HCT116 (cell line): ENCODE measurements at regions not wholly inside any gene's neighbourhood (a gene's known extent, or its start where the extent isn't known, plus 50 kb on each side); places are given as distances from the start of the nearest gene placed in this dataset.
"Not testable (repeated sequence)": the region's sequence is repeated elsewhere in the genome, so short reads cannot be mapped to it uniquely, and the experiment has no call there.

Experiments
- ATAC-seq: fragments of 200-7000 bp; cut with Tn5 transposase; 2 replicates; pipeline ENCODE4 v1.9.1; 2020; ENCODE audit warnings: mild to moderate bottlenecking, moderate library complexity
- BruUV-seq: library from RNA; stranded (reverse); fragments of 400-500 nt; replicated peaks from 2 replicates; lab custom pipeline; 2021; lab: Mats Ljungman, UMichigan
- CTCF ChIA-PET: fragments of 300-600 bp; sonication (Branson Sonifier 250); formaldehyde crosslinking; loops from one replicate; lab custom pipeline; 2021; ENCODE audit warnings: antibody characterized with exemption; lab: Charles Lee
- POLR2A ChIA-PET: fragments of 300-600, 350-600 bp; sonication (Branson Sonifier 250); formaldehyde crosslinking; loops from one replicate; lab custom pipeline; 2021; ENCODE audit warnings: antibody characterized with exemption; lab: Charles Lee
- RAD21 ChIA-PET, 2 experiments: fragments of 300-600 bp; sonication (Branson Sonifier 250); formaldehyde crosslinking; loops; one replicate each; lab custom pipeline; 2023; ENCODE audit warnings: low total read pairs in 2 of 2; ENCODE audit not compliant: uncharacterized antibody in 2 of 2, unreplicated experiment in 2 of 2, low non-redundant PET in 1 of 2; lab: Charles Lee
- DNase-seq: peaks from one replicate; pipeline ENCODE4 v3.0.0-alpha.2; 2010; ENCODE audit warnings: low read depth, low spot score
- H2AFZ ChIP-seq: fragments of 200-600 bp; shearing (Covaris generic), sonication (generic); 2 replicates; pipeline ENCODE4 v1.6.1; 2017; ENCODE audit warnings: low read depth, mixed run types, mixed read lengths, antibody characterized with exemption, low read length; ENCODE audit not compliant: poor library complexity, severe bottlenecking
- H3K27ac ChIP-seq: 2 replicates; pipeline ENCODE4 v1.5.1; 2012; ENCODE audit warnings: low read depth, low read length
- H3K27me3 ChIP-seq: fragments of 200-600 bp; sonication (generic); 2 replicates; pipeline ENCODE4 v1.6.1; 2016; ENCODE audit warnings: mixed run types, low read length, mixed read lengths; ENCODE audit not compliant: insufficient read depth
- H3K36me3 ChIP-seq, 2 experiments: fragments of 200-500 bp in 1 of 2; fragments of 200-600 bp in 1 of 2; sonication (Bioruptor generic) in 1 of 2; sonication (generic) in 1 of 2; 2 replicates each; pipeline versions ENCODE4 v1.5.1 to v1.6.1; 2014 to 2016; ENCODE audit warnings: low read length in 2 of 2, inconsistent platforms in 1 of 2, mixed read lengths in 1 of 2, mixed run types in 1 of 2; ENCODE audit not compliant: insufficient read depth in 2 of 2, control insufficient read depth in 1 of 2
- H3K4me1 ChIP-seq, 2 experiments: fragments of 200-600 bp in 1 of 2; sonication (generic) in 1 of 2; 2 replicates each; pipeline versions ENCODE4 v1.5.1 to v1.6.1; 2012 to 2017; ENCODE audit warnings: low read length in 2 of 2, inconsistent platforms in 1 of 2, mild to moderate bottlenecking in 1 of 2, mixed read lengths in 1 of 2, mixed run types in 1 of 2, moderate library complexity in 1 of 2; ENCODE audit not compliant: insufficient read depth in 2 of 2, control insufficient read depth in 1 of 2
- H3K4me2 ChIP-seq: fragments of 200-600 bp; sonication (generic); 2 replicates; pipeline ENCODE4 v1.6.1; 2017; ENCODE audit warnings: mixed run types, low read length, mixed read lengths
- H3K4me3 ChIP-seq, 2 experiments: fragments of 200-600 bp in 1 of 2; sonication (generic) in 1 of 2; replicated peaks in 1 of 2; 2 replicates each; pipeline ENCODE4 v1.5.1; 2011 to 2016; ENCODE audit warnings: low read length in 2 of 2, control low read depth in 1 of 2, low read depth in 1 of 2, mild to moderate bottlenecking in 1 of 2, mixed read lengths in 1 of 2, mixed run types in 1 of 2
- H3K79me2 ChIP-seq: fragments of 200-600 bp; sonication (generic); 2 replicates; pipeline ENCODE4 v1.6.1; 2017; ENCODE audit warnings: mild to moderate bottlenecking, mixed run types, low read length, moderate library complexity, mixed read lengths; ENCODE audit not compliant: insufficient read depth
- H3K9ac ChIP-seq: fragments of 200-600 bp; sonication (generic); 2 replicates; pipeline ENCODE4 v1.6.1; 2016; ENCODE audit warnings: low read length, mixed read lengths
- H3K9me2 ChIP-seq: fragments of 200-600 bp; sonication (generic), shearing (Covaris generic); 2 replicates; pipeline ENCODE4 v1.6.1; 2017; ENCODE audit warnings: mixed run types, mild to moderate bottlenecking, moderate library complexity; ENCODE audit not compliant: insufficient read depth
- H3K9me3 ChIP-seq, 2 experiments: fragments of 200-500 bp in 1 of 2; fragments of 200-600 bp in 1 of 2; sonication (Bioruptor generic) in 1 of 2; sonication (generic) in 1 of 2; 2 replicates each; pipeline ENCODE4 v1.6.1; 2014 to 2017; ENCODE audit warnings: low read length in 2 of 2, mixed read lengths in 2 of 2, inconsistent platforms in 1 of 2, low read depth in 1 of 2, mild to moderate bottlenecking in 1 of 2, mixed run types in 1 of 2, moderate library complexity in 1 of 2; ENCODE audit not compliant: control insufficient read depth in 1 of 2, insufficient read depth in 1 of 2
- H4K20me1 ChIP-seq: fragments of 200-600 bp; sonication (generic), shearing (Covaris generic); 2 replicates; pipeline ENCODE4 v1.6.1; 2017; ENCODE audit warnings: mixed run types, mild to moderate bottlenecking, moderate library complexity; ENCODE audit not compliant: insufficient read depth
- ATF3 ChIP-seq: IDR thresholded peaks from 2 replicates; pipeline ENCODE4 v1.6.1; 2012
- CEBPB ChIP-seq: IDR thresholded peaks from 2 replicates; pipeline ENCODE4 v1.6.1; 2012; ENCODE audit warnings: low read depth
- CTCF ChIP-seq, 3 experiments: fragments of 200-600 bp in 1 of 3; sonication (generic) in 1 of 3; IDR thresholded peaks in 2 of 3; conservative IDR thresholded peaks in 1 of 3; 2 replicates each; pipeline ENCODE4 v1.5.1; 2012 to 2017; ENCODE audit warnings: low read depth in 2 of 3, low read length in 2 of 3, antibody characterized with exemption in 1 of 3, borderline replicate concordance in 1 of 3, control low read depth in 1 of 3, mild to moderate bottlenecking in 1 of 3, mixed read lengths in 1 of 3, mixed run types in 1 of 3, moderate library complexity in 1 of 3; ENCODE audit not compliant: insufficient read depth in 1 of 3
- EGR1 ChIP-seq: IDR thresholded peaks from 2 replicates; pipeline ENCODE4 v1.6.1; 2012; ENCODE audit warnings: low read depth
- ELF1 ChIP-seq: IDR thresholded peaks from 2 replicates; pipeline ENCODE4 v1.6.1; 2012; ENCODE audit warnings: low read depth, borderline replicate concordance
- EZH2 ChIP-seq: fragments of 200-600 bp; sonication (generic); IDR thresholded peaks from 2 replicates; pipeline ENCODE4 v1.6.1; 2017; ENCODE audit warnings: antibody characterized with exemption, mixed run types
- FOSL1 ChIP-seq: IDR thresholded peaks from 2 replicates; pipeline ENCODE4 v1.6.1; 2012; ENCODE audit warnings: low read depth
- POLR2A ChIP-seq: IDR thresholded peaks from 2 replicates; pipeline ENCODE4 v1.7.0; 2011; ENCODE audit warnings: borderline replicate concordance; ENCODE audit not compliant: insufficient read depth, insufficient read length; ENCODE audit errors: extremely low read depth
- SP1 ChIP-seq: IDR thresholded peaks from 2 replicates; pipeline ENCODE4 v1.6.1; 2012; ENCODE audit warnings: low read depth
- SRF ChIP-seq: IDR thresholded peaks from 2 replicates; pipeline ENCODE4 v1.6.1; 2012; ENCODE audit warnings: low read depth
- TCF7L2 ChIP-seq: IDR thresholded peaks from 2 replicates; pipeline ENCODE4 v1.7.0; 2011; ENCODE audit warnings: borderline replicate concordance, inconsistent platforms; ENCODE audit not compliant: insufficient read depth, insufficient read length; ENCODE audit errors: extremely low read depth
- YY1 ChIP-seq: IDR thresholded peaks from 2 replicates; pipeline ENCODE4 v1.6.1; 2011; ENCODE audit warnings: low read length, low read depth, moderate library complexity, mild to moderate bottlenecking; ENCODE audit not compliant: insufficient replicate concordance; ENCODE audit errors: extremely low read depth
- intact Hi-C: fragments of 100-400 bp; cut with micrococcal nuclease; formaldehyde crosslinking; loops from 2 replicates; pipeline ENCODE4 v1.10.0; 2022
- TF ChIP-seq, protein P1 (sequence below): IDR thresholded peaks from 2 replicates; pipeline ENCODE4 v1.6.1; 2012; ENCODE audit warnings: low read depth

GRCh38 chr15:96491700-96492644, 161.5 kb downstream of the NR2F2 start:
- H3K9me3 ChIP-seq, CTCF ChIA-PET, H4K20me1 ChIP-seq, DNase-seq, H3K36me3 ChIP-seq, H3K4me2 ChIP-seq, RAD21 ChIA-PET, ATAC-seq, H3K9me2 ChIP-seq, H3K4me1 ChIP-seq, H3K4me3 ChIP-seq, H3K9ac ChIP-seq, H3K79me2 ChIP-seq, BruUV-seq, intact Hi-C loops, H2AFZ ChIP-seq, H3K27ac ChIP-seq: not testable (repeated sequence)
- H3K27me3 ChIP-seq, result peaks cover 12% of the 10 kb centered on the region
- TF ChIP-seq CTCF (IDR thresholded peaks at IDR 0.05 in 2 of 3, conservative IDR thresholded peaks at IDR 0.05 in 1 of 3; ENCODE audit: borderline replicate concordance in 1 of 3, insufficient read depth in 1 of 3, low read depth in 2 of 3, low read length in 2 of 3), result 0 out of 6 replicates have a peak, but pooled peaks of 1 of the 3 experiments have one; percentile 14
- POLR2A ChIA-PET, result interaction anchor here (0.6 kb wide), 1 partner anchor 1153 kb away, joined by 4 read pairs; no protein-coding TSS in a partner anchor

DNA sequence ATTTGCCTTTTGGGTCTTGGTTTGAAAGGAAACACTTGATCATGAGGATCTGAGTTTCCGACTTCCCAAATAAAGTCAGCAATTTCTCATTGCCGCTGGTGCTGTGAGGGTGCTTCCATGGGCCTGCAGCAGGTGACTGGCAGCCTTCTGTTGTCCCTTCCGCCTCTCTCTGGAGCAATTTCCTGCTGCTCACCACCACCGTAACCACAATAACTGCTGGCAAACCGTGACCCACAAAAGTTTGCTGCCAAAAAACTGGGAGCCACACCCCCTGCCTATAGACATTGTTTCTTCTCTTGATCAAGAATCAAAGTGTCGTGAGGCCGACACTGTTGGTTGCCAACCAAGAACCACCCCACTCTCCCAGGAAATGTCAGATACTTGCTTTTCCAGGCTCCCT, 164.0 kb downstream of the NR2F2 start:
- no TSS peak for BruUV-seq
- H3K36me3 ChIP-seq, result no peaks in the 10 kb centered on the region
- RAD21 ChIA-PET, result no interaction called here
- intact Hi-C loops, result no loop called here
- no peak overlapping the region for H3K27ac ChIP-seq
- peaks cover 14% of the 10 kb centered on the region; the same call in 1 of the 2 replicates for H3K27me3 ChIP-seq
- no peaks in the 10 kb centered on the region for H3K9me2 ChIP-seq
- H3K9ac ChIP-seq, result no peak overlapping the region
- CTCF ChIA-PET, result no interaction called here
- no peaks in the 10 kb centered on the region for H3K4me1 ChIP-seq
- H3K4me3 ChIP-seq, result no peak overlapping the region
- H4K20me1 ChIP-seq, result no peaks in the 10 kb centered on the region; the same call in 1 of the 2 replicates
- H2AFZ ChIP-seq, result no peak overlapping the region
- no peak for ATAC-seq
- no peak for DNase-seq
- POLR2A ChIA-PET, result no interaction called here
- H3K79me2 ChIP-seq, result no peaks in the 10 kb centered on the region
- H3K4me2 ChIP-seq, result no peak overlapping the region
- no peaks in the 10 kb centered on the region for H3K9me3 ChIP-seq
- no peak for TF ChIP-seq FOSL1
- no peak for TF ChIP-seq EGR1
- TF ChIP-seq SP1, result no peak
- TF ChIP-seq TCF7L2, result no peak
- TF ChIP-seq SRF, result no peak
- TF ChIP-seq YY1, result no peak
- TF ChIP-seq, protein P1, sequence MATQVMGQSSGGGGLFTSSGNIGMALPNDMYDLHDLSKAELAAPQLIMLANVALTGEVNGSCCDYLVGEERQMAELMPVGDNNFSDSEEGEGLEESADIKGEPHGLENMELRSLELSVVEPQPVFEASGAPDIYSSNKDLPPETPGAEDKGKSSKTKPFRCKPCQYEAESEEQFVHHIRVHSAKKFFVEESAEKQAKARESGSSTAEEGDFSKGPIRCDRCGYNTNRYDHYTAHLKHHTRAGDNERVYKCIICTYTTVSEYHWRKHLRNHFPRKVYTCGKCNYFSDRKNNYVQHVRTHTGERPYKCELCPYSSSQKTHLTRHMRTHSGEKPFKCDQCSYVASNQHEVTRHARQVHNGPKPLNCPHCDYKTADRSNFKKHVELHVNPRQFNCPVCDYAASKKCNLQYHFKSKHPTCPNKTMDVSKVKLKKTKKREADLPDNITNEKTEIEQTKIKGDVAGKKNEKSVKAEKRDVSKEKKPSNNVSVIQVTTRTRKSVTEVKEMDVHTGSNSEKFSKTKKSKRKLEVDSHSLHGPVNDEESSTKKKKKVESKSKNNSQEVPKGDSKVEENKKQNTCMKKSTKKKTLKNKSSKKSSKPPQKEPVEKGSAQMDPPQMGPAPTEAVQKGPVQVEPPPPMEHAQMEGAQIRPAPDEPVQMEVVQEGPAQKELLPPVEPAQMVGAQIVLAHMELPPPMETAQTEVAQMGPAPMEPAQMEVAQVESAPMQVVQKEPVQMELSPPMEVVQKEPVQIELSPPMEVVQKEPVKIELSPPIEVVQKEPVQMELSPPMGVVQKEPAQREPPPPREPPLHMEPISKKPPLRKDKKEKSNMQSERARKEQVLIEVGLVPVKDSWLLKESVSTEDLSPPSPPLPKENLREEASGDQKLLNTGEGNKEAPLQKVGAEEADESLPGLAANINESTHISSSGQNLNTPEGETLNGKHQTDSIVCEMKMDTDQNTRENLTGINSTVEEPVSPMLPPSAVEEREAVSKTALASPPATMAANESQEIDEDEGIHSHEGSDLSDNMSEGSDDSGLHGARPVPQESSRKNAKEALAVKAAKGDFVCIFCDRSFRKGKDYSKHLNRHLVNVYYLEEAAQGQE, result no peak
- no peak for TF ChIP-seq EZH2
- TF ChIP-seq ATF3, result no peak
- TF ChIP-seq ELF1, result no peak
- TF ChIP-seq CEBPB, result no peak
- no peak for TF ChIP-seq POLR2A
